AG10803 (cell line): ENCODE measurements at regions not wholly inside any gene's neighbourhood (a gene's known extent, or its start where the extent isn't known, plus 50 kb on each side); places are given as distances from the start of the nearest gene placed in this dataset.

Experiments
- DNase-seq: peaks from one replicate; pipeline ENCODE4 v3.0.0; 2010; ENCODE audit warnings: low read depth
- H3K4me3 ChIP-seq: 2 replicates; pipeline ENCODE4 v1.5.1; 2011; ENCODE audit warnings: mild to moderate bottlenecking, low read length, control low read depth
- CTCF ChIP-seq: conservative IDR thresholded peaks from 2 replicates; pipeline ENCODE4 v1.5.1; 2011; ENCODE audit warnings: mild to moderate bottlenecking, low read length, control low read depth, inconsistent platforms

GRCh38 chr1:29713857-29714256 is 477.5 kb downstream of the PTPRU start:
- peak; percentile 53 for TF ChIP-seq CTCF

GRCh38 chr1:29712801-29713200 is 476.5 kb downstream of the PTPRU start:
- DNase-seq: no peak
- no peak overlapping the region for H3K4me3 ChIP-seq
- no peak for TF ChIP-seq CTCF

More at GRCh38 chr1:29713857-29714256, 477.5 kb downstream of the PTPRU start:
- peak; percentile 25 for DNase-seq
- no peak overlapping the region for H3K4me3 ChIP-seq

- no peak for TF ChIP-seq CTCF
- no peak for DNase-seq
- no peak overlapping the region; the same call in 1 of the 2 replicates for H3K4me3 ChIP-seq
Observed at GRCh38 chr1:29712284-29712651, 475.9 kb downstream of the PTPRU start.

- peak; percentile 80 for DNase-seq
- no peak for TF ChIP-seq CTCF
- H3K4me3 ChIP-seq: no peak overlapping the region; the same call in 1 of the 2 replicates
Observed at GRCh38 chr1:29711582-29712283, 475.4 kb downstream of the PTPRU start.

GRCh38 chr1:29709704-29710280 is 473.5 kb downstream of the PTPRU start:
- no peak overlapping the region for H3K4me3 ChIP-seq
- no peak for TF ChIP-seq CTCF
- peak; percentile 65 for DNase-seq

GRCh38 chr1:29708796-29709703 is 472.7 kb downstream of the PTPRU start:
- DNase-seq: peak; percentile 76
- no peak for TF ChIP-seq CTCF
- H3K4me3 ChIP-seq: no peak overlapping the region
